Kidney (tissue), 13 donors: ENCODE measurements at regions not wholly inside any gene's neighbourhood (a gene's known extent, or its start where the extent isn't known, plus 50 kb on each side); places are given as distances from the start of the nearest gene placed in this dataset.
"Not testable (repeated sequence)": the region's sequence is repeated elsewhere in the genome, so short reads cannot be mapped to it uniquely, and the experiment has no call there.

Source experiments
- DNase-seq, 5 donors: peaks; one replicate each; pipeline ENCODE4 v3.0.0-alpha.2; 2013 to 2020
- FAIRE-seq: peaks from 2 replicates; lab custom pipeline; 2012; peaks lifted over from hg19 to GRCh38; lab: Jason Lieb, UNC
- H3K27ac ChIP-seq, 2 donors: one replicate each; pipeline ENCODE4 v1.7.0; 2013; ENCODE audit warnings: low read depth in 2 of 2, low read length in 2 of 2, inconsistent platforms in 1 of 2
- H3K27me3 ChIP-seq: one replicate; pipeline ENCODE4 v1.7.1; 2013; ENCODE audit warnings: low read length, inconsistent platforms; ENCODE audit not compliant: control insufficient read depth, insufficient read depth
- H3K36me3 ChIP-seq, 3 donors: one replicate each; pipeline versions ENCODE4 v1.7.0 to v1.7.1; 2013; ENCODE audit warnings: low read length in 3 of 3, control low read depth in 1 of 3, inconsistent platforms in 1 of 3; ENCODE audit not compliant: insufficient read depth in 3 of 3, control insufficient read depth in 2 of 3
- H3K4me1 ChIP-seq, 3 donors: one replicate each; pipeline versions ENCODE4 v1.7.0 to v1.7.1; 2013; ENCODE audit warnings: low read length in 3 of 3, inconsistent platforms in 1 of 3, low read depth in 1 of 3; ENCODE audit not compliant: control insufficient read depth in 2 of 3, insufficient read depth in 2 of 3
- H3K4me3 ChIP-seq, 3 donors: one replicate each; pipeline versions ENCODE4 v1.7.0 to v1.8.1; 2013; ENCODE audit warnings: low read length in 3 of 3, control low read depth in 1 of 3, inconsistent platforms in 1 of 3
- H3K9ac ChIP-seq, 3 donors: one replicate each; pipeline versions ENCODE4 v1.7.0 to v1.7.1; 2013; ENCODE audit warnings: low read length in 3 of 3, control low read depth in 1 of 3, inconsistent platforms in 1 of 3
- H3K9me3 ChIP-seq, 3 donors: one replicate each; pipeline versions ENCODE4 v1.7.0 to v1.7.1; 2013; ENCODE audit warnings: low read length in 3 of 3, control low read depth in 1 of 3, inconsistent platforms in 1 of 3; ENCODE audit not compliant: control insufficient read depth in 2 of 3, insufficient read depth in 1 of 3
- intact Hi-C: fragments of 100-400 bp; cut with DNase I; formaldehyde crosslinking; loops from one replicate; pipeline ENCODE4 v1.11.1; 2022
- TF ChIP-seq, protein P1 (sequence below): IDR thresholded peaks from 3 replicates; pipeline ENCODE4 v1.5.1; 2012; ENCODE audit warnings: mild to moderate bottlenecking, moderate library complexity, borderline replicate concordance; ENCODE audit not compliant: insufficient read depth; ENCODE audit errors: extremely low read depth
- donor health status: control.
- donor health status: control.
- donor health status: control.
- donor health status: control.
- donor health status: control.
- donor health status: DM: yes; HTN: yes; CAD: no.
- donor health status: Normal renal cell carcinoma (clear cell type).

DNA sequence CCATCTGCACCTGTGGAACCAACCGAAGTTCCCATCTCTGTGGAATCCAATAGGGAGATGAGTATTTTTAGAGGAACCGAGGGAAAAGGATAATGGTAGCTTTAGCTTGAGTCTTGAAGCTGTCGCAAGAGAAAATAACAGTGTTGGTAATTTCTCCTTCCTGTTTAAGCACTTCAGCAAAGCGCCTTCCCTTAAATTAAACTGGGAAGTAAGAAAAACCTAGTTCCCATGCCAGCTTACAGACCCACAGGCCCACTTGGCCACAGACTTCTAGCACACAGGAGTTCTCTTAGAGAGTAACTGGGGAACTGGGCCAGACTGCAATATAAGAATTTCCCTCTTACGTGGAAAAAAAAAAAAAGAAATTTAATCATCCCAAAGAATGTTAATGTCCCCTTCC, 223.8 kb downstream of the EFCAB11 start:
- Histone ChIP-seq H3K27ac (no peak overlapping the region), H3K27me3 (no peaks in the 10 kb centered on the region)
- TF ChIP-seq, protein P1, sequence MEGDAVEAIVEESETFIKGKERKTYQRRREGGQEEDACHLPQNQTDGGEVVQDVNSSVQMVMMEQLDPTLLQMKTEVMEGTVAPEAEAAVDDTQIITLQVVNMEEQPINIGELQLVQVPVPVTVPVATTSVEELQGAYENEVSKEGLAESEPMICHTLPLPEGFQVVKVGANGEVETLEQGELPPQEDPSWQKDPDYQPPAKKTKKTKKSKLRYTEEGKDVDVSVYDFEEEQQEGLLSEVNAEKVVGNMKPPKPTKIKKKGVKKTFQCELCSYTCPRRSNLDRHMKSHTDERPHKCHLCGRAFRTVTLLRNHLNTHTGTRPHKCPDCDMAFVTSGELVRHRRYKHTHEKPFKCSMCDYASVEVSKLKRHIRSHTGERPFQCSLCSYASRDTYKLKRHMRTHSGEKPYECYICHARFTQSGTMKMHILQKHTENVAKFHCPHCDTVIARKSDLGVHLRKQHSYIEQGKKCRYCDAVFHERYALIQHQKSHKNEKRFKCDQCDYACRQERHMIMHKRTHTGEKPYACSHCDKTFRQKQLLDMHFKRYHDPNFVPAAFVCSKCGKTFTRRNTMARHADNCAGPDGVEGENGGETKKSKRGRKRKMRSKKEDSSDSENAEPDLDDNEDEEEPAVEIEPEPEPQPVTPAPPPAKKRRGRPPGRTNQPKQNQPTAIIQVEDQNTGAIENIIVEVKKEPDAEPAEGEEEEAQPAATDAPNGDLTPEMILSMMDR = no peak

DNA sequence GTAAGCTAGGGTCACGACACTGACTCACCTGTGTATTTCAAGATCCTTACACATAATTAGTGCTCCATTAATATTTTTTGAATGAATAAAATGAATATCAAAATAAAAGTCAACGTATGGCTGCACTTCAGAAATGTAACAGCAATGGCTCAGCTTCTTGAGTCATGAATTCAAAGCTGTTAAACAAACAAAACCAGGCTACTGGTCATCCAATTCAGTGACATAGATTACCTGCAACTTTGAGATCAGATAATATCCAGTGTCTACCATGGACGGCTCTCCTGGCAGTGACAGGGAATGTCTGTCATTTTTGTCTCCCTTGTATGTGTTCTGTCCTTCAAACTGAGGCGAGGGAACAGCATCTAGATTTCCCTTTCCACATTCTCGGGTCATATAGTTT, 225.6 kb downstream of the EFCAB11 start:
- Histone ChIP-seq H3K4me3 (no peak overlapping the region), H3K36me3 (no peaks in the 10 kb centered on the region), H3K27ac (no peak overlapping the region), H3K4me1 (peaks cover 0 to 2% (median 0%) of the 10 kb centered on the region in 3 donors), H3K9me3 (no peaks in the 10 kb centered on the region), H3K27me3 (no peaks in the 10 kb centered on the region), H3K9ac (no peak overlapping the region)
- intact Hi-C loops = no loop called here
- DNase-seq (no peak), FAIRE-seq (no peak)
- TF ChIP-seq, protein P1 = no peak

More for the DNA sequence above, 223.8 kb downstream of the EFCAB11 start:
- no peaks in the 10 kb centered on the region for H3K9me3 ChIP-seq
- intact Hi-C loops = no loop called here
- H3K4me3 ChIP-seq = no peak overlapping the region
- no peaks in the 10 kb centered on the region for H3K4me1 ChIP-seq
- no peak overlapping the region for H3K9ac ChIP-seq
- H3K36me3 ChIP-seq = no peaks in the 10 kb centered on the region
- FAIRE-seq = no peak
- no peak for DNase-seq

DNA sequence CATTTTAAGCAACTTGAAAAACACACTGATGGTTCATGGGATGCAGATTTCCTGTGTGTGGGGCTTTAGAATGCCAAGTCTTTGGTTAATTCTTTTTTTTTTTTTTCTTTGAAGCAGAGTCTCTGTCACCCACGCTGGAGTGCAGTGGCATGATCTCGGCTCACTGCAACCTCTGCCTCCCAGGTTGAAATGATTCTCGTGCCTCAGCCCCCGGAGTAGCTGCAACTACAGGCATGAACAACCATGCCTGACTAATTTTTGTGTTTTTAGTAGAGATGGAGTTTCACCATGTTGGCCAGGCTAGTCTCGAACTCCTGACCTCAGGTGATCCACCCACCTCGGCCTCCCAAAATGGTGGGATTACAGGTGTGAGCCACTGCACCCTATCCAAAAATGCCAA, 228.3 kb downstream of the EFCAB11 start:
- H3K9me3 ChIP-seq, H3K27ac ChIP-seq, intact Hi-C loops, H3K4me1 ChIP-seq, H3K9ac ChIP-seq, DNase-seq, FAIRE-seq, H3K36me3 ChIP-seq, H3K27me3 ChIP-seq, H3K4me3 ChIP-seq: not testable (repeated sequence)

DNA sequence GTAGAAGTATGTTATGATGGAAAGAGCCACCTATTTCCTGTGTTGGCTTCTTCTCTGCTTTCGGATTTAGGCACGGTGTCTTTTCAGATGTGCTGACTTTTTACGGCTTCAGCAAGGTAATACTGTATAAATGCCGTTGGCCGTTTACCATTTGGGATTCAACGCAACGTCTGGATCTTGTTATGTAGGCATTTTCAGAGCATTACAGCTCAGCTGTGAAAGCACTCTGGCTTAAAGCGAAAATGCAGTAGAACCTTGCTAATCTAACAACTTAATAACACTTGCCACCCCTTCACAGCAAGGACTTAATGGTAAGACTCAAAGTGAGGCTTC, 229.9 kb downstream of the EFCAB11 start:
- intact Hi-C loops = no loop called here
- no peaks in the 10 kb centered on the region for H3K9me3 ChIP-seq
- DNase-seq (no peak), FAIRE-seq (no peak)
- TF ChIP-seq, protein P1 = no peak
- H3K4me3 ChIP-seq = peak overlapping the region; percentile 4 to 37 (median 26)
- no peak overlapping the region for H3K9ac ChIP-seq
- H3K27me3 ChIP-seq = no peaks in the 10 kb centered on the region
- H3K27ac ChIP-seq = no peak overlapping the region
- H3K36me3 ChIP-seq = no peaks in the 10 kb centered on the region
- H3K4me1 ChIP-seq = peaks cover 0 to 2% (median 0%) of the 10 kb centered on the region in 3 donors
